Posterior vena cava (tissue), 2 donors: ENCODE measurements at regions not wholly inside any gene's neighbourhood (a gene's known extent, or its start where the extent isn't known, plus 50 kb on each side); places are given as distances from the start of the nearest gene placed in this dataset.

Experiments used
- DNase-seq: peaks from one replicate; pipeline ENCODE4 v3.0.0-alpha.2; 2020; ENCODE audit warnings: low spot score
- intact Hi-C, 2 donors: fragments of 100-400 bp; cut with DNase I; formaldehyde crosslinking; loops; one replicate each; pipeline versions ENCODE4 v1.14.1 to v1.14.2; 2022 to 2023
- donor health status: DM: yes; HTN: yes; CAD: no.
- donor health status: DM: yes; HTN: yes; CAD: no.

DNA sequence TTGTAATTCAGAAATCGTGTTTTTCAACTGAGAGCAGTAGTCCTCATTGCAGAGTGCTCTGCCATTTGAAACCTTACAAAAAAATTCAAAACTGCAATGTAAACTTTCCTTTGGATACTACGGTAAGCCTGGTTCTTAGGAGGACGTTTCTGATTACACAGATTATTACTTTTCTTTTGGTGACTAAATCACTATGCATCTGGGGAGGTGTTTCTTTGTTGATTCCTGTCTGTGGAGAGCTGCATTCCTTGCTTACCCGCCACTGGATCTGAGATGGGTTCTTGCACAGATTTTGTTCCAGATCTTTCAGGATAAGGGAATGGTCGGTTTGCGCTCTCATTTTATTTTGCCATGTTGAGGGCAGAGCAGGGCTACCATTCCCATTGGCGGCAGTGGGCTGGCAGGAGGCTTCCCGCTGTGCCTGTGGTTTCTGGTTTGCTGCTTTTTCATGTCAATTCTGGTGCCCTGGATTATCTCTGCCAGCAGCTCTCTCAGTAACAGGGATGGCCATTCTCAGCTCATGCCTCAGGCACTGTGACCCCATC, 485.1 kb downstream of the GLRX3 start:
- DNase-seq: no peak
- intact Hi-C loops: no loop called here

DNA sequence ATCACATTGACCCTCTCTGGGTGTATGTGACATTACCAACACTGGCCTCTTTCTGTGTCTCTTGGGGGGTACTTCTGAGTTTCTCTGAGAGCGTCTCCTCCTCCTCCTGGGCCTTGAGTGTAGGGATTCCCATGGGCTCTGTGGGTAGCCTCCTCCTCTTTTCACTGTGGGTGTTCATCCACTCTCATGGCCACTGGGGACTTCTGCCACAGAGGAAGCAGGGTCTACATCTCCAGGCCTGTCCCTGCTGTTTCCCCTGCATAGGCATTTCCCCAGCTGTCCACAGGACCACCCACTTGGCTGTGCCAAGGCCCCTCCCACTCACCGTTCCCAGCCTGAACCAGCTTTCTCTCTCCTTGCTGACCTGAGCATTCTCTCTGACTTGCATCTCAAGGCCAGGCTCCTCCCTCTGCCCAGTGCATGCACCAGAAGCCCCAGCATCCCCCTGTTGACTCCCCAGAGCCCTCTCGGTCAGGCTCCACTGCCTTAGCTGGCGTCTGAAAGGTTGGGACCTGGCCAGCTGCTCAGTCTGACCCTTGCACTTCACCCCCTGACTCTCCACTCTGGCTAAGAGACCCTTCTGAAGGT, 487.6 kb downstream of the GLRX3 start:
- no peak for DNase-seq
- intact Hi-C loops: no loop called here

DNA sequence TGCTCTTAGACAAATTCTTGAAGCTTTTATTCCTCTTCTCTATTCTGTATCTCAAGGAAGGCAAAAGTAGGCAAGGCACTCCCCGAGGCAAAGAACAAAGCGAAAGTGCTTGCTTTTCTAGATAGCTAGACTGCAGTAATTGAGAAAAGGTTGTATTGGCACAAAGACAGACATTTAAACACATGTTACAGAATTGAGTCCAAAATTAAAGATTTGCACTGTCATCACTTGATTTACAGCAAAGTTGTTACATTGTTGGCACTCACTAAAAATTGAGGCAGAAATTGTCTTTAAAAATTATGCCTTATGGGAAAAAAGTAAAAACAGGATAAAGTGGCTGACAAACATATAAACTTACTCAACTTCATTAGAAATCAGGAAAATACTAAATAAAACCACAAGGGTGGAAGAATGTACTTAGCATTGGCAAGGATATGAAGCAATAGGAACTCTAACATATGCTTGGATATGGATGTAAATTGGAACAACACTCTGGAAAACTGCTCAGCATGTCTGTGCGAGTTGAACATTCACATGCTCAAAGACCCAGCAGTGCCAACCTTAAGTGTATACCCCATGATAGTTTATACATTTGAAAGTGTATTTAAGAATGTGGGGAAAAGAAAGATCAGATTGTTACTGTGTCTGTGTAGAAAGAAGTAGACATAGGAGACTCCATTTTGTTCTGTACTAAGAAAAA, 491.3 kb downstream of the GLRX3 start:
- no peak for DNase-seq
- intact Hi-C loops: no loop called here

- intact Hi-C loops: no loop called here
- no peak for DNase-seq
Measured at GRCh38 chr10:130630135-130630534, 493.9 kb downstream of the GLRX3 start.

GRCh38 chr10:130631142-130632096, 495.2 kb downstream of the GLRX3 start:
- intact Hi-C loops: no loop called here
- DNase-seq: no peak

DNA sequence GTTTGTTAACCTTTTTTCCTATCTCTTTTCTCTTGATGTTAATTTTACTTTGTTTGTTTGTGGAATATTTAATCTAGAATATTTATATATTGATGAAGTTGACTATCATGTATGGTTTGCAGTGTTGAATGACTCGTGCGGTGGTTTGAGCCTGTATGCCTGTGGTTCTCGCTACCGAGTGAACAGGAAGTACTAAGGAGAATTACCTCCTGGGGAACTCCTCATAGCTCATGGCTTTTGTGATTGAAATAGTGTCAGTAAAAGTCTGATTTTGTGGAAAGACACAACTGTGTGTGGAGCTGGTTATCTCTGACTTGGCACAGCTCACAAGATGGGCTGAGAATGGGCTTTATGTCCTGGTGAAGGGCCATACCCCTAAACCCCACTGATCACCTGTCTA, 498.6 kb downstream of the GLRX3 start:
- intact Hi-C loops: no loop called here
- DNase-seq: no peak

GRCh38 chr10:130635528-130635927, 499.3 kb downstream of the GLRX3 start:
- DNase-seq: no peak
- intact Hi-C loops: no loop called here

GRCh38 chr10:130636313-130636930, 500.2 kb downstream of the GLRX3 start:
- intact Hi-C loops: no loop called here
- DNase-seq: no peak

- DNase-seq: no peak
- intact Hi-C loops: no loop called here
Measured at GRCh38 chr10:130637089-130637676, 501.0 kb downstream of the GLRX3 start.

- DNase-seq: no peak
- intact Hi-C loops: no loop called here
Measured at GRCh38 chr10:130638991-130639390, 502.8 kb downstream of the GLRX3 start.

DNA sequence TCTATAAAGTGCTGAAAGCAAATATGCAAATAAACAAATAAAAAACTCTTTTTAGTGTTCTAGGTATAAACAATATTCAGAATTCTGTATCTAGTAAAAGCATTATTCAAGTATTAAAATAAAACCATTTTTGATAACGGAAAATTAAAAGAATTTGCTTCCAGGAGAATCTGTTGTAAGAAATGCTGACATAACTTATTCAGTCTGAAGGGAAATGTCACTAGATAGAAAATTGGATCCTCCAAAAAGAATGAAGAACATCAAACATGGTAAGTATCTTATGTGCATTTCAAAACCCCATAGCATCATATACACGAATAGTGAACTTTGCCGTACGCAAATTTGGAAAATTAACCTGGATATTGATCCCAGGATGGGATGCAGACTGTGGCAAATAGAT, 506.7 kb downstream of the GLRX3 start:
- intact Hi-C loops: no loop called here
- no peak for DNase-seq

GRCh38 chr10:130647341-130647740, 511.1 kb downstream of the GLRX3 start:
- DNase-seq: no peak
- intact Hi-C loops: no loop called here

GRCh38 chr10:130648807-130649206, 512.6 kb downstream of the GLRX3 start:
- DNase-seq: no peak
- intact Hi-C loops: no loop called here

GRCh38 chr10:130652544-130652943, 516.4 kb downstream of the GLRX3 start:
- intact Hi-C loops: no loop called here
- no peak for DNase-seq

DNA sequence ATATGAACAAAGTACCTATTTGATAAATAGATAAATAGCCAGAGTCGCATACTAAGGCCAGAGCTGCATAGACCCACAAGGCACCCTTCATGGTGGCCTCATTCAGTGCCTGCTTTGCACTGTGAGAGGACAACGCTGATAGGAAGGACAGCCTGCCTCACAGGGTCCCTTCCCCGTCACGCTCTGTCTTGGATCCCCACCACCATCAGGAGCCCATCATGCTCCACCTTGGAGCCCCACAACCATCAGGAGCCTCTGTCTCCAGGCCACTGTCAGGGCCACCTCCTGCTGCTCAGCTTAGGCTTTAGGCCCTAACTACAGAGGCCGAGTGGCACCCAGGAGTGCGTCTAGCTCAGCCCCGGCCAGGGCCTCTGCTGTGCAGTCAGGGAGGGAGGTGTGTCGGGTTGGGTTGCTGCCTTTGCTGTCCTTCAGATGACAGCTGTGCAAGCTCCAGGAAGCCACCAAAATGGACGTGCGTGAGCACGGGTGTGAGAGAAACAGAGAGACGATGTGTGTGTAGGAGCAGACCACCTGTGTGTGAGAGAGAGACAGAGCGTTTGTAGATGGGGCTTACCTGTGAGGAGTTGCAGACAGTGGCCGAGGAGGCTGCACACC, 516.9 kb downstream of the GLRX3 start:
- no peak for DNase-seq
- intact Hi-C loops: no loop called here

GRCh38 chr10:130654726-130655125, 518.5 kb downstream of the GLRX3 start:
- DNase-seq: no peak
- intact Hi-C loops: no loop called here

GRCh38 chr10:130655313-130656186, 519.4 kb downstream of the GLRX3 start:
- intact Hi-C loops: no loop called here

GRCh38 chr10:130656187-130656575, 520.0 kb downstream of the GLRX3 start:
- intact Hi-C loops: no loop called here
- no peak for DNase-seq

More at GRCh38 chr10:130655313-130656186, 519.4 kb downstream of the GLRX3 start:
- DNase-seq: no peak
